Sigmoid colon (tissue), 4 donors: ENCODE measurements at regions not wholly inside any gene's neighbourhood (a gene's known extent, or its start where the extent isn't known, plus 50 kb on each side); places are given as distances from the start of the nearest gene placed in this dataset.

Experiments
- CTCF ChIP-seq, 4 experiments: fragments of 450-650 bp in 3 of 4; fragments of 200-600 bp in 1 of 4; IDR thresholded peaks; one replicate each; pipeline ENCODE4 v1.5.1; 2016 to 2019; ENCODE audit warnings: antibody characterized with exemption in 4 of 4, mild to moderate bottlenecking in 3 of 4, moderate library complexity in 2 of 4
- POLR2A ChIP-seq, 2 donors: fragments of 450-650 bp; IDR thresholded peaks; one replicate each; pipeline ENCODE4 v1.6.1; 2016; ENCODE audit warnings: antibody characterized with exemption in 2 of 2, mild to moderate bottlenecking in 2 of 2, moderate library complexity in 2 of 2
- POLR2AphosphoS5 ChIP-seq, 4 donors: sonication (generic); formaldehyde crosslinking; IDR thresholded peaks; one replicate each; pipeline ENCODE4 v1.6.1; 2017; ENCODE audit warnings: antibody characterized with exemption in 4 of 4

- TF ChIP-seq CTCF (IDR thresholded peaks at IDR 0.05) (no peak), POLR2A (IDR thresholded peaks at IDR 0.05) (no peak), POLR2AphosphoS5 (IDR thresholded peaks at IDR 0.05) (no peak)
These were observed 877.1 kb downstream of the TMEM182 start for GRCh38 chr2:103638978-103639377.
